Left lung (tissue), 4 donors: ENCODE measurements at regions not wholly inside any gene's neighbourhood (a gene's known extent, or its start where the extent isn't known, plus 50 kb on each side); places are given as distances from the start of the nearest gene placed in this dataset.

Experiments
- ATAC-seq: fragments of 200-7000 bp; cut with Tn5 transposase; one replicate; pipeline ENCODE4 v1.9.1; 2020; ENCODE audit warnings: moderate library complexity
- DNase-seq, 4 donors: peaks; one replicate each; pipeline ENCODE4 v3.0.0-alpha.2; 2013 to 2020
- H3K27ac ChIP-seq, 2 donors: fragments of 200-600 bp; sonication (generic) in 1 of 2; one replicate each; pipeline versions ENCODE4 v1.5.0 to v1.8.0; 2020 to 2021
- H3K27me3 ChIP-seq, 2 donors: fragments of 200-600 bp; sonication (generic) in 1 of 2; one replicate each; pipeline versions ENCODE4 v1.5.0 to v1.8.0; 2020 to 2021
- H3K36me3 ChIP-seq, 2 donors: fragments of 200-600 bp; sonication (generic) in 1 of 2; one replicate each; pipeline versions ENCODE4 v1.5.0 to v1.8.0; 2020 to 2021
- H3K4me1 ChIP-seq, 2 donors: fragments of 200-600 bp; one replicate each; pipeline ENCODE4 v1.8.0; 2021
- H3K4me3 ChIP-seq, 2 donors: fragments of 200-600 bp; sonication (generic) in 1 of 2; one replicate each; pipeline versions ENCODE4 v1.5.0 to v1.8.0; 2020 to 2021; ENCODE audit warnings: mild to moderate bottlenecking in 1 of 2
- H3K9me3 ChIP-seq, 2 donors: fragments of 200-600 bp; sonication (generic) in 1 of 2; one replicate each; pipeline versions ENCODE4 v1.5.0 to v1.8.0; 2020 to 2021
- intact Hi-C, 2 donors: fragments of 100-400 bp; cut with DNase I; formaldehyde crosslinking; loops; one replicate each; pipeline versions ENCODE4 v1.11.2 to v1.14.2; 2022
- TF ChIP-seq, protein P1 (sequence below), 2 donors: fragments of 200-600 bp; sonication (generic) in 1 of 2; IDR thresholded peaks; one replicate each; pipeline versions ENCODE4 v1.5.0 to v1.8.0; 2021; ENCODE audit warnings: antibody characterized with exemption in 2 of 2
- donor health status: DM: no; HTN: yes; CAD: no.
- donor health status: DM: no; HTN: no; CAD: no.

DNA sequence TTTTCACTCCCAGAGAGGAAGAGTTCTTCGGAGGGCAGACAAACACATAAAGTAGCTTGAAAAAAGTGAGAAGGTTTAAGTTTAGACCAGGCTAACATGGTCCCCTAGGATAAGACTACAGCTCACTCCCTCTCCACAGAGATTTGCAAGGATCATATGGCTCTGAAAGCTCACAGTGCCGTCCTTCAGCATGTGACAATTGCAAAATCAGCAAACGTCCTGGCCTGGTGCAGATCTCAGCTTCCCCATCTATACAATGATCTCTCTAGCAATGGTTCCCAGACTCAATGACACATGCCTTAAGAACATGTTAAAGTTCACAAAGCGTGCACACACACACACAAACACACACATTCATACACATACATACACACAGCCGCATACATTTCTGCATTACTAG, 327.6 kb downstream of the ACTL7B start:
- DNase-seq (no peak), ATAC-seq (no peak)
- H3K4me1 ChIP-seq = no peaks in the 10 kb centered on the region
- H3K9me3 ChIP-seq = no peaks in the 10 kb centered on the region
- H3K27me3 ChIP-seq = no peaks in the 10 kb centered on the region
- intact Hi-C loops = no loop called here
- no peak overlapping the region for H3K4me3 ChIP-seq
- H3K27ac ChIP-seq = no peak overlapping the region
- H3K36me3 ChIP-seq = no peaks in the 10 kb centered on the region
- TF ChIP-seq, protein P1, sequence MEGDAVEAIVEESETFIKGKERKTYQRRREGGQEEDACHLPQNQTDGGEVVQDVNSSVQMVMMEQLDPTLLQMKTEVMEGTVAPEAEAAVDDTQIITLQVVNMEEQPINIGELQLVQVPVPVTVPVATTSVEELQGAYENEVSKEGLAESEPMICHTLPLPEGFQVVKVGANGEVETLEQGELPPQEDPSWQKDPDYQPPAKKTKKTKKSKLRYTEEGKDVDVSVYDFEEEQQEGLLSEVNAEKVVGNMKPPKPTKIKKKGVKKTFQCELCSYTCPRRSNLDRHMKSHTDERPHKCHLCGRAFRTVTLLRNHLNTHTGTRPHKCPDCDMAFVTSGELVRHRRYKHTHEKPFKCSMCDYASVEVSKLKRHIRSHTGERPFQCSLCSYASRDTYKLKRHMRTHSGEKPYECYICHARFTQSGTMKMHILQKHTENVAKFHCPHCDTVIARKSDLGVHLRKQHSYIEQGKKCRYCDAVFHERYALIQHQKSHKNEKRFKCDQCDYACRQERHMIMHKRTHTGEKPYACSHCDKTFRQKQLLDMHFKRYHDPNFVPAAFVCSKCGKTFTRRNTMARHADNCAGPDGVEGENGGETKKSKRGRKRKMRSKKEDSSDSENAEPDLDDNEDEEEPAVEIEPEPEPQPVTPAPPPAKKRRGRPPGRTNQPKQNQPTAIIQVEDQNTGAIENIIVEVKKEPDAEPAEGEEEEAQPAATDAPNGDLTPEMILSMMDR (IDR thresholded peaks at IDR 0.05) = no peak

DNA sequence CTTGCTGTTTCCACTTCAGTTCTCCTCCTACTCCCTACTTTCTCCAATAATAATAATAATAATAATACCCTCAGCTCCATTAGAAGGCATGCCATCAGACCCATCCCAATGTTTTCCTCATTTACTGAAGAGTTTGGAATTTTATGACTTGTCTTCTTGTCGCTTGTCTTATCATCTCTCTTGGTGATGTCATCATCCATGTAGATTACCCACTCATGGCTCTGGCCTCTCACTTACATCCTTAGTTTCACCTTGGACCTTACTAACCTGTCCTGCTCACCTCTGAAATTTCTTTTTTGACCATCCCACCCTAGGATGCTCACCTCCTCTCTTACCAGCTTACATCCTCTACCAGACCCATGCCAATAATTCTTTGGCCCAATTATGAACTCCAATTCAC, 329.3 kb downstream of the ACTL7B start:
- intact Hi-C loops = no loop called here
- Histone ChIP-seq H3K4me1 (no peaks in the 10 kb centered on the region), H3K9me3 (no peaks in the 10 kb centered on the region), H3K27me3 (no peaks in the 10 kb centered on the region), H3K36me3 (no peaks in the 10 kb centered on the region), H3K4me3 (no peak overlapping the region), H3K27ac (no peak overlapping the region)
- DNase-seq (no peak), ATAC-seq (no peak)
- TF ChIP-seq, protein P1 (IDR thresholded peaks at IDR 0.05) = no peak

DNA sequence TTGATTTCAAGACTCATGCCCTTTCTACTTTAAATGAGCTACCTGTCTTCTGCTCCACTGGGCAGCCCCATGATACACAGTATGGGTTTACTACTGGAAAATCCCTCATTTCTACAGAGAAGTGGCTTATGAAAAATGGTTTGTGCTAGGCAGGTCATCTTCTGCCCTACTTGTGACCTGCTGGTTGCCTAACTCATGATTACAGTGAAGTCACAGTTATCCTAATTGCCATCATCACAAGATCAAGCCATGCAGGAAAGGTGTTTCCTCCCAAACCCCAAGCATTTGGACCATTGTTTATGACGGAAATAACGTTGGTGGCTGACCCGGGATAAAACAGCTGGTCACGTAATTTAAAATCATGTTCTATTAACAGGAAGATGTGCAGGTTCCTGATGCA, 330.6 kb downstream of the ACTL7B start:
- TF ChIP-seq, protein P1 (IDR thresholded peaks at IDR 0.05) = no peak

GRCh38 chr9:108521063-108521590, 334.7 kb downstream of the ACTL7B start:
- no peak for ATAC-seq
- TF ChIP-seq, protein P1 (IDR thresholded peaks at IDR 0.05) = no peak

More for the DNA sequence above, 330.6 kb downstream of the ACTL7B start:
- Histone ChIP-seq H3K4me3 (no peak overlapping the region), H3K4me1 (no peaks in the 10 kb centered on the region), H3K36me3 (no peaks in the 10 kb centered on the region), H3K27me3 (no peaks in the 10 kb centered on the region), H3K27ac (no peak overlapping the region), H3K9me3 (no peaks in the 10 kb centered on the region)
- ATAC-seq (no peak), DNase-seq (peak in 1 of 4 donors; percentile 21)
- intact Hi-C loops = no loop called here

DNA sequence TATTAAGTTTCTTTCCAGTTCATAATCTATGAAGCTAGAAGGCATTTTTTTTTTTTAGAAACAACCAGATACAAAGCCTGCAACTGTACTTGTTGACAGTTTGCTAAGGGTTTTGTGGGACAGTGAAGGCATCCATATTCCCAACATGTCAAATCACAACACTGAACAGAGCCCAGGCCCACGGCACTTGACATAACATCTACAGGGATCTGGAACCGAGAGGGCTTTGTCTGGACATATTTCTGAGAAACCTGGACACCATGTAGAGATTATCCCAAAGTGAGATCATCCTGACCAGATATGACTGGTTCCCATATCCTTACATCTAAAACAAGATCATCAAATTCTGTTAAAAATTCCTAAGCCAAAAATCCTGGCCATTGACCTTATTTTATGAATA, 336.3 kb downstream of the ACTL7B start:
- Histone ChIP-seq H3K27ac (no peak overlapping the region), H3K4me3 (no peak overlapping the region), H3K9me3 (no peaks in the 10 kb centered on the region), H3K27me3 (no peaks in the 10 kb centered on the region), H3K36me3 (no peaks in the 10 kb centered on the region), H3K4me1 (no peaks in the 10 kb centered on the region)
- intact Hi-C loops = no loop called here
- TF ChIP-seq, protein P1 (IDR thresholded peaks at IDR 0.05) = no peak
- ATAC-seq (no peak), DNase-seq (no peak)

More at GRCh38 chr9:108521063-108521590, 334.7 kb downstream of the ACTL7B start:
- no peaks in the 10 kb centered on the region for H3K4me1 ChIP-seq
- H3K27ac ChIP-seq = no peak overlapping the region
- no peaks in the 10 kb centered on the region for H3K36me3 ChIP-seq
- H3K27me3 ChIP-seq = no peaks in the 10 kb centered on the region
- no peak for DNase-seq
- no peak overlapping the region for H3K4me3 ChIP-seq
- no peaks in the 10 kb centered on the region for H3K9me3 ChIP-seq
- intact Hi-C loops = no loop called here
